Inferior parietal cortex (tissue), 1 donor: ENCODE measurements at regions not wholly inside any gene's neighbourhood (a gene's known extent, or its start where the extent isn't known, plus 50 kb on each side); places are given as distances from the start of the nearest gene placed in this dataset.

Source experiments
- DNase-seq: peaks from one replicate; pipeline ENCODE4 v3.0.0-alpha.2; 2016; ENCODE audit errors: extremely low spot score

GRCh38 chr6:90403489-90404381, 107.1 kb upstream of the BACH2 start:
- DNase-seq: peak; percentile 26

DNA sequence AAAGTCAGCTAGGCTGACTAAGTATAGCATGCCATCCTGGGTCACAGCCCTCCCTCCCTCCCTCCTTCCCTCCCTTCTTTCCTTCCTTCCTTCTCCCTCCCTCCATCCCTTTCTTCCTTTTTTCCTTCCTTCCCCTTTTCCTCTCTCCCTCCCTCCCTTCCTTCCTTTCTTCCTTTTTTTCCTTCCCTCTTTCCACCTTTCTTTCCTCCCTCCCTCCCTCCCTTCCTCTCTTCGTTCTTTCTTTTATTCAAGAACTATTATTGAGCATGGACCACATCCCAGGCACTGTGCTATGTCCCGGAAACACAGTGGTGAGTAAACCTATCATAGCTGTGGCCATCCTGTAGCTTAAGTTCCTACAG, 106.2 kb upstream of the BACH2 start:
- DNase-seq: no peak

GRCh38 chr6:90401933-90402830, 105.5 kb upstream of the BACH2 start:
- no peak for DNase-seq

DNA sequence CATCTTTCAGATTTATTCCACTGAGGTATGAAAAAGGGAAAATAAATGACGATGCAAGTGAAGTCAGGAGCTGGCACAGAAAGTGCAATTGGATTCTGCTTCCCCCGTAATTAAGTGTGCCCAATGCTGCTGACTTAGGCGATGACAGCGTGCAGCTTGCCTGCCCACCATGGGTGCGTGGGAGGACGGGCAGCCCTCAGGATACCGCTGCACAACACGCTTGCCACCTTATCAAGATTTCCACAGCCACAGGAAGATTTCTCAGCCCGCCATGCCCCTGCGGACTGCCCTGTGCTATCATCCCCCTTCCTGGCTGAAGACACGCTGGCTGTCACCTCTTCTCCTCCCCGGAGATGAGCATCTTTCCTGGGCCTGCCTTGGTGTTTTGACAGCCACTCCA, 103.3 kb upstream of the BACH2 start:
- DNase-seq: no peak

- DNase-seq: no peak
Observed at GRCh38 chr6:90397929-90398674, 101.5 kb upstream of the BACH2 start.

GRCh38 chr6:90397047-90397446, 100.4 kb upstream of the BACH2 start:
- DNase-seq: no peak

DNA sequence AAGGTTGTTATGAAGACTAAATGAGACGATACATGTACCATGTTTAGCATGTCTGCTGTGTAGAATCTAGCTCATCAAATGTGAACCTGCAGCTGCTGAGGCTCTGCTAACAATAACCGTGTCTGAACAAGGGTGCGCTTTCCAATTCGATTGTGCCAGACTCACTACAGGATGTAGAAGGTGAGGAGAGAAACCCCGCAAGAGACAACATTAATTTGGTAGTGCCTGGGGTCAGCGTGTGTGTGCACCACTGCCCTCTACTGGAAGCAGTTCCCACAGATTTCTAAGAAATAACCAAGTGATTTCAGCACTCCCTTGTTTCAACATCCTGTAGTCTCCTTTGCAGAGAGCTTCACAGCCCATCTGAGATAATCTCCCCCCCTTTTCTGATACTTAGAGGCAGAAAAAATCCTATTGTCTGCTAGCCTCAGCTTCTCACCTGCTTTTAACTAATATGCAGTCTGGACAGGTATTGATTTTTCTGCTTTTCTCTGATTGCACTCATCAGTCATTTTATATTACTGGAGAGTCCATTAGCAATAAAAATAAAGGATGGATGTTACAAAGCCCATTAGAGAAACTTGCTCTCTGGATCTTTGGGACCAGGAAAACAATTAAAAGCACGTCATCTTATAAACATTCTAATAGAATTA, 96.7 kb upstream of the BACH2 start:
- DNase-seq: peak; percentile 77

DNA sequence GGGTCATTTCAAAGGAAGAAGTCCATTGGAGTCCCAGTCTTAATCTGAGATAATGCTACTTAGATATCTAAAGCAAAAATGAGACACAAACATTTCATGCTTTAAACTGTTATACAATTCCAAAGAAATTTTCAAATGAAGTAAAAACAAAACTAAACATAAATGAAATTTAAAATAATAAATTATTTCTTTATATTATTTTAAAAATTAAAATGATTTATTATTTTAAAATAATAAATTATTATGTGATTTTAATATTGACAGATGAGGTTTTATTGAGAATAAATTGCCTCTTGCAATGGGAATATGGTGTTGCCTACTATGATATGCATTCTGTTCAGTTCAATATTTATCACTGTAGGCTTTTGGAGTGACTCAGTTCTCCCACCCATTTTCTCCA, 93.7 kb upstream of the BACH2 start:
- no peak for DNase-seq

- DNase-seq: no peak
Observed at GRCh38 chr6:90388395-90388794, 91.8 kb upstream of the BACH2 start.

GRCh38 chr6:90387826-90388225, 91.2 kb upstream of the BACH2 start:
- no peak for DNase-seq

DNA sequence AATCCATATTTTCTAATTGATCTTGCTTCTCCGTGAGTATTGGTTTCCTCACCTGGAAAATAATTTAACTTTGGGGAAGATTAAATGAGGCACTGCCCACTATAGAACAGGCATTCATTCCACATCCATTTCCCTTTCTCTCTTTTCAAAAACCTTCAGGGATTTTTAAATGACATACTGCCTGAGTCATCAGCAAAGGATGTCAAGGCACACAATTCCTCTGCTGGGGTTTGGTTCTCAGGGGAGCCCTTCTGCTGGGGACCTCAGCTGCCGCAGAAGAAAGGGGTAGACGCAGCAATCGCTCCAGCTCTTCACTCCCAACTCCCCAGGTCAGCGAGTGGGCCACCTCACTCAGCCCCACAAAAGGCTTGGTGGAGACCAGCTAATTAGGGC, 90.7 kb upstream of the BACH2 start:
- no peak for DNase-seq

GRCh38 chr6:90386399-90387382, 90.0 kb upstream of the BACH2 start:
- no peak for DNase-seq

DNA sequence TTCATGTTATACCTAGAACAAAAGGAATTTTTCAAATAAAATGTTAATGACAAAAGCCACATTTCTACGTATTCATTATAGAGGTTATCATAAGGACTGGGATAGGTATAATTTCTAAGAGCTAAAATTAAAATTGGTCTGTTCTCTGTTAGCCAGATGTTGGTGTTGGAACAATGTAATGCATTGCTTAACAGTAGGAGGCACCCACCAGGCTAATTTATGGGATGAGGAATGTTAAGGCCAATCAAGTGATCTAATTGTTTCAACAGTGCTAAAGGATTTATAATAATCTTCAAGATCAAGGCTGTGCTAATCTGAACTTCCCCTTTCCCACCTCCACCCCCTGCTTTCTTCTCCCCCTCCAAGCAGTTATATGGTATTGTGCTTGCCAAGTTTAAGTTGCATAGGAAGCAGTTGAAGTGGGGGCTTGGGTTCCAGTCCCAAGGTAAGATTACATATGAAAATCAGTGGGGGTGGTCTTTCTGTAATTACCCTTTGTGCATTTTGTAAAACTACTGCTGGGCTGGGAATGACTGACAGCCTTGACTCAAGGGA, 89.2 kb upstream of the BACH2 start:
- no peak for DNase-seq

GRCh38 chr6:90384720-90385119, 88.1 kb upstream of the BACH2 start:
- DNase-seq: no peak

DNA sequence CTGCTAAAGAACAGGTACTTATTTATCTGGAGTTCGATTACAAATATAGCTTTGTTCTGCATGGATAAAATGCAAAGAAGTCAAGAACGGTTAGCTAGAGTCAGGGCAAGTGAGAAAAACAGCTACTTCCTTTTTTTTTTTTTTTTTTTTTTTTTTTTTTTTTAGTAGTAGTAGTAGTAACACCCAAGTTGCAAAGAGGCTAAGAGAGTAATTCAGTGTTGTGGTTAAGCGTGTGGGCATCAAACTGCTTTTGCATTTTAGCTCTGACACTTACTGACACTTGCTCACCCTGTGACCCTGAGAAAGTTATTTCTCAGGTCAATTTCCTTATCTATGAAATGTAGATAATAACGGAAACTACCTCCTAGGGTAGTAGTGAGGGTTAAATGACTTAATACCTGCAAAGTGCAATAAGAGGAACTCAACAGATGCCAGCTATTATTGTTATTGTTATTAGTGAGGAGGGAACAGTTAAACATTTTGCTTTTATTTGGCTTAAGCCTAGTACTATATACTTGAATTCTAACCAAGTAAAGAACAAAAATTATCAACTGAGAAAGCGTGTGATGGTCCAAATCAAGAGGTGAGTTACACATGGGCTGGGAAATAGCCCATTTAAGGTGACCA, 86.7 kb upstream of the BACH2 start:
- no peak for DNase-seq

GRCh38 chr6:90382760-90383159, 86.1 kb upstream of the BACH2 start:
- no peak for DNase-seq

- DNase-seq: no peak
Observed at GRCh38 chr6:90375681-90376439, 79.2 kb upstream of the BACH2 start.

GRCh38 chr6:90374201-90374600, 77.6 kb upstream of the BACH2 start:
- DNase-seq: no peak

GRCh38 chr6:90372885-90373284, 76.2 kb upstream of the BACH2 start:
- no peak for DNase-seq
